HG03342 (cell line): ENCODE measurements at regions not wholly inside any gene's neighbourhood (a gene's known extent, or its start where the extent isn't known, plus 50 kb on each side); places are given as distances from the start of the nearest gene placed in this dataset.

Experiments used
- ATAC-seq: cut with Tn5 transposase; IDR thresholded peaks from one replicate; pipeline ENCODE4 v1.9.1; 2021; ENCODE audit warnings: mild to moderate bottlenecking, moderate library complexity; ENCODE audit not compliant: unreplicated experiment

DNA sequence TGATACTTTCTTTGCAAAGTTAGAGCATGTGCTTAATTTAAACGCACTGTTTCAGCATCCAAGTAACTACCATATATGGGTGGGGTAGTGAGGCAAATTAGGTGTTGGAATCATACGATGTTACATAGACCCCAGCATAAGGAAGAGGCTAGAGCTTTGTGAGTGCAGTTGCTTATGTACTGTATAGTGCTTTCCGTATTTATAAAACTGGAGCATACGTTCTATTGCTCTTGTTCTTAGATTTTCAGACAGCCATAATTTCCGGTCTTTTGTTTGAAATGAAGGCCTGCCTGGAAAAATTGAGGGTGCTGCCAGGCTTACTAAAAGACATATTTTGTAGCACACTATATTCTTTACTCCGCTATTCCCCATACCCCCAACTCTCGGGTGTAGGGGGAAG is 335.7 kb downstream of the FOXG1 start:
- ATAC-seq: no peak

DNA sequence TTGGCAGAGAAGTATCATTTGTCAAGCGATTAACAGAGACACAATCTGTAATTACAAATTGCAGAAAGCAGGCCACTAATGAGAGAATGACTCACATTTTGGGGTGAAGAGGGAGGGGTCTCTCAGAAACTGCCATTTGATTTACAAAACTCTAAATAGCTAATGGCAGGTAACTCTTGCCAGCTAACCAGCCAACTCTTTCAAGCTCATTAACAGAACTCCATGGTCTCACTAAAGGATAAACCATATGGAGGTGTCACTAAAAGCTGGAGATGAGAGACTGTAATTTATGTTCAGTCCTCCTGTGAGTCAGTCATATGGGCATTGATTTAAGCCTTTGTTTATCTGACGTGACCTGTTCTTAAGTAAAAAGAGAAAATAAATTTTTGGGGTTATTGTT is 336.4 kb downstream of the FOXG1 start:
- no peak for ATAC-seq

DNA sequence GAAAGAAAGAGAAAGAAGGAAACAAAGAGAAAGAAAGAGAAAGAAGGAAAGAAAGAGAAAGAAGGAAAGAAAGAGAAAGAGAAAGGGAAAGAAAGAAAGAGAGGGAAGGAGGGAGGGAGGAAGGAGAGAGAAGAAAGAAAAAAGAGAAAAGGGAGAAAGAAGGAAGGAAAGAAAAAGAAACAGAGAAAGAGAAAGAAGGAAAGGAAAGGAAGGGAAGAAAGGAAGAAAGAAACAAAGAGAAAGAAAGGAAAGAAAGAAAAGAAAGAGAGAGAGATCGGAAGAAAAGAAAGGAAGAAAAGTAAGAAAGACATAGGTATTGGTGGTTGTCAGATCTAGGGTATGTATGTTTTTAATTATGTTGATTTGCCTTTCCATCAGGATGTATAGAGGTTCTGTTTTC is 342.3 kb downstream of the FOXG1 start:
- ATAC-seq: no peak

DNA sequence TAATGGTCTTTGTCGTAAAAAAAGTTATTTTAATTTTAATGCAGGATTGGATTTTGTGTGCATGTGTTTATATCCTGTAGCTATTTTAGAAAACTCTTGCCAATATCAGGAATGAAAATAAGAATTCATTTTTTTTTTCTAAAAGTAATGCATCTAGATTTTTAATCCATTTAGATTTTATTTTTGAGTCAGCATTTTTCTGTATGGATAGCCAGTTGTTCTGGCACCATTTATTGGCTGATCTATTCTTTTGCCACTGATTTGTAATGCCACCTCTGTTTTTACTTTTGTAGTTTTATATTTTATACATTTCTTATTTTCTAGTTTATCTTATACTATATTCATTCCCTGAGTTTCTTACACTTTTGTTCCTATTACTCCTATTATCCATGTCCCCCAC is 343.0 kb downstream of the FOXG1 start:
- no peak for ATAC-seq

DNA sequence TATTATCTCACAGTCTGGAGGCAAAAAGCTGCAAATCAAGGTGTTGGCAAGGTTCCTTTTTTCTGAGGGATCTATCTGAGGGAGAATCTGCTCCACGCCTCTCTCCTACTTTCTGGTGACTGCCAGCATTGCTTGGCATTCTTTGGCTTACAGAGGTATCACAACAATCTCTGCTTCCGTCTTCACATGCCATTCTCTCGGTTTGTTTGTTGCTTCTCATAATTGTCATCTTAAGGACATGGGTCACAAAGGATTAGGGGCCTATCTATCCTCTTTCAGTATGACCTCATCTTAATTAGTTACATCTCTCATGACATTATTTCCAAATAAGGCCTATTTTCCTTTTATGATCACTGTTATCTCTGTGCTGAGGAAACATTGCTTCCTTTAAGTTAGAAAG is 345.0 kb downstream of the FOXG1 start:
- no peak for ATAC-seq

DNA sequence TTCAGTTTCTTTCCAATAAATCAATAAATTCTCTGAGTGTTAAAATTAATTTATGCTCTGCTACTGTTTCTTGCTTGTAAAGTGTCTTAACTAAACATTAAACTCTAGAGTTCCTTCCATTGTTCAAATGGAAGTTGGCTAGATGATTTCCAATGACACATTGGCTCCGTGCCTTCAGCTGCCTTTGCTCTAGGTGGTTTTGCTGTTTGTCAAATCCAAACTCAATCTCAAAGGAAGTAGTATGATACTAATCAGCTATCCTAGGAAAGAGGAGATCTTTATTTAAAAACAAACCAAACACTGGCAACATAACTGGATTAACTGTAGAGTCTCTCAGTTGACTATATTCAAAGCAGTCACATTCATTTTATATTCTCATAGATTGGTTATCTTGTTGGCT is 356.4 kb downstream of the FOXG1 start:
- no peak for ATAC-seq

DNA sequence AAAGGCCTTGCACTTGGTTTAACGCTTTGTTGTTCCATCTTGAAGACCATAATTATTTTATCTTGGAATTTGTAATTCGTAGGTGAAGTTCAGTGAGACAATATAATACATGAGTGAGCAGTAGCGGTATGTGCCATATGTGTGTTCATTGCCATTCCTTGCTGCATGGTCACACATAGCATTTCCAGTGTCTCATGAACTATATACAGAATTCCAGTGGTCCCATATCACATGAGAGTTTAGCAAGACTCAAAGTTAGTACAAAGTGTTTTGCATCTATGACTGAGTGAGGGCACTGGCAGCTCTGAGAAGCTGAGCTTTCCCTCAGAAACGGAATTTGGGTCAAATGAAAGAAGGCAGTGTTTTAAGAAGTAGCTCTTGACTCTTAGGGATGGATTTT is 359.8 kb downstream of the FOXG1 start:
- ATAC-seq: no peak

DNA sequence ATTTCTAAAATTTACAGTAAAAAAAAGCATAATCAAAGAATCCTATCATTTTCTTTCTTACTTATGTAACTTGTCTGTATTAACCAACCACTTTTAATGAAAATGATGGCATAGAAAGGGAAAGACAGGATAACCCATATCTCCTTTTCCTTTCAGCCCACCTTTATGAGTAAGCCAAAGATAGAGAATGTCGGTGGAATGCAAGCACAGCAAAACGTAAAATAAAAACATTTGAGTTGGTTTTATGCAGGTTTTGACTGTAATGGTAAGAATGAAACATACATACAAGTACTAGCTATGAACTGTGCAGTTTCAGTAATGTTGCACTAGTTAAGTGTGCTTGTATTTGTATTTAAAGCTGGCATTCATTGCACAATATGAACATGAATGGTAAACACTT is 360.3 kb downstream of the FOXG1 start:
- no peak for ATAC-seq

DNA sequence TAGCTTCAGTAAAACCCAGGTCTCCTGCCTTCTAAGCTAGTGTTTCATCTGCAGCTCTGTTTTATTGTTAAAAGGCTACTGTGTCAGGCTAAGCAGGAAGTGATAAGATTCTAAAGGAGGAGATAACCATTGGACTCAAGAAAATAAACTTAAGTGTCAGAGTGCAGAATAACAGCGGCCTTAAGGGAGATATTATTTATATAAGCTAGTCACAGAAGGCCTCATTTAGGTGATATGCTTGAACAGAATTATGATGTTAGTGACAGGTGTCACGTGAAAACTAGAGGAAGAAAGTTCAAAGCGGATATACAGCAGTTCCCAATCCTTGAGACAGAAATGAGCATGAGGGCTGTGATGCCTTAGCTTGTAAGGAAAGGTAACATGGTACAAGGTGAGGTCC is 373.4 kb downstream of the FOXG1 start:
- ATAC-seq: no peak

DNA sequence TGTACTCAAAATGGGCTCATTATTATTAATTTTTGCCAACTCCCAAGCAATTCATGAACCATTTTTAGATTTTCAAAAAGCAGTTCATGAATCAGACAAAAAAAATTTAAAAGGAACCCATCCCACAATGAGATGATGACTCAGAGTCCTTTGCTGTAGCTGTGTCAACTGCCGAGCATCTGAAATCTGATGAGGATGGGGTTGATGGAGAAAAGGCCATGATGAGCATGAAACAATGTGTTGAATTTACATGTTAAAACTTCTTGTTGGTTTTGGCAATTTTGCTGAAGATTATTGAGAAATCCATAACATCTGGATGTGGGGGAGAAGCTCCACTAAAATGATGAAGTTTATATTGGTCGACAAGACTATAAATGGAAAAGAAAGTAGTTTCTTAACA is 378.0 kb downstream of the FOXG1 start:
- ATAC-seq: no peak

DNA sequence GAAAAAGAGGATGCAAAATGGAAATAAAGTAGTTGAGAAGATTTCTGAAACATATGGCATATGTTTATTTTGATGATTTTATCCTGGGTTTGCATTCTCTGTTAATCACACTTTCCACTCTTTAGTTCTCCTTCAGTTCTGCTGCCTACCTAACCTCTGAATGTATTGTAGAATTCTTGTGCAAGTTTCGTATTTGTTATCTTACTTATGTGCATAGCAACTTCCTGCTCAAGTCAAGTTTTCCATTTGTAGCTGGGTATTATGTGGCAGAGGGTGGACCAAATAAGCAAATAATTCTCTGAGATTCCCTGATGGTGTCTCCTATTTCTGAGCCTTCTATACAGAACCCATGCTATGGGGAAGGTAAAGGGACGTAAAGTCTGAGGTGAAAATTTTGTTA is 381.6 kb downstream of the FOXG1 start:
- no peak for ATAC-seq

DNA sequence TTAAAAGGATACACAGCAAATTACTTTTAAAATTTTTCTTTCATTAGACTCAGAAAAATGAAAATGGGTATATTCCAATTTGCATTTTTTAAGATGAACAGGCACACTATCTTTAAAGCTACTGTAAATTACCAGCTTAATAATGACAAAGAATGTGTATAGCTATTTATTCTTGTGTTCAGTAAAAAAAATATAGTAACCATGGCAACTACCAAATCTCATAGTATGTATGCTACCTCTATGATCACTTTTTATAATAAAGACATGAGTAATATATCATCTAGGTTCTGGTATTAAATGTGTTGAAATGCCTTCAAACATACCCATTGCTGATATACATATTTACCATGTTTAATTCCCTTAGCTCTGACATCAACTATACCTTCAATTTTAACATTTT is 383.2 kb downstream of the FOXG1 start:
- no peak for ATAC-seq

DNA sequence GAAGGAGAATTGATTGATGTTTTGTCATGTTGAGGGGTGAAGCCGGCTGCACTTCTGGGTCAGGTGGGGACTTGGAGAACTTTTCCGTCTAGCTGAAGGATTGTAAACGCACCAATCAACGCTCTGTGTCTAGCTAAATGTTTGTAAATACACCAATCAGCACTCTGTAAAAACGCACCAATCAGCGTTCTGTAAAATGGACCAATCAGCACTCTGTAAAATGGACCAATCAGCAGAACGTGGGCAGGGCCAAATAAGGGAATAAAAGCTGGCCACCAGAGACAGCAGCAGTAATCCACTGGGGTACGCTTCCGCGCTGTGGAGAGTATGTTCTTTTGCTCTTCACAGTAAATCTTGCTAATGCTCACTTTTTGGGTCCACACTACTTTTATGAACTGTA is 384.1 kb downstream of the FOXG1 start:
- ATAC-seq: no peak

DNA sequence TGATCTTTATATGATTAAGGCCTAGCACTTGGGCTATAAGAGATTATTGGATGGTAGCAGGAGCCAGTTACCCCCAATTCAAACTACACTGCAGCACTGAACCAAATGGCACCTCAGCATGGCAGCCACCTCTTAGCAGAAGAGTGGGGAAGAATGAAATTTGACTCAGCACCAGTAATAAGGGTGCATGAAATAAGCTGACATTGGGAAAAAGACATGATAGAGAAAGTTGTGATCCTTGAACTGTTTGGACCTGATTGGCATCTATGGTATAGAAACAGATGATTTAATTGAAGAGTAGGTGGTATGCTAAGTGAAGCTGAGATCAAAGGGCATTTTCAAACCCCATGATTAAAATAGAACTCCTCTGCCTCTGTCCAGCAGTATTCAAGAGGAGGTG is 389.5 kb downstream of the FOXG1 start:
- no peak for ATAC-seq

DNA sequence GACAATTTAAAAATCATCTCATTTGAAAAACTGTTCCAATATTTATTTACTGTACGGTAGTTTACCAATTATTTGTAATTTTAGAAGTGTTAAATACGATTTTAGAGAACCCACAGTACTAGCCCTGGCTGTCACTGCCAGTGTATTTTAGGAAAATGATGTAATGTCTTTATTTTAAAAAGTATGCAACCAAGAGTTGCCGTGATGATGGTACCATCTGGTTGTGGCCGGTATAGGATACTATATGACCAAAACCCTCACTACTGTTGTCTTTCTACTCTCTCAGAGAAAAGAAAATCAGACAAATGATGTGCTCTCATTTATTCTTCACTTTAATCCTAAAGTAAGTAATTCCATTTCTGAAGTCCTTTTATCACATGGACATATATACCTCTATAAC is 395.0 kb downstream of the FOXG1 start:
- ATAC-seq: no peak

DNA sequence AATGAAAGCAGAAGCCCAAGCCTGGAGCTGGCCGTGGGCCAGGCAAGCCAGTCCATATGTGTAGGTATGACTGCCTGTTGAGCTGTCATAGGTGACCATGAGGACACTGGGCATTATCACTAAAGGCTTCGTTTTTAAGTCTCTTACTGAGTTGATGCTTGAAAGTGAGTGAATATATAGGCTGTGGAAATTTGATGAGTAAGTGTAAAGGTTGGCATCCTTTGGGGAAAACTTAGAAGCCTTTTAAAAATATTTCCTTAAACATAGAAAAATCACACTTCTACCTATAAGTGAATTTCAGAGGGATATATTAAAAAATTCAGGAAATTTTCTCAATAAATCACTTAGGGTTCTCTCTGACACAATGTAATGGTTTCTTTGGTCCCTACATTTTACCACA is 396.5 kb downstream of the FOXG1 start:
- ATAC-seq: no peak

DNA sequence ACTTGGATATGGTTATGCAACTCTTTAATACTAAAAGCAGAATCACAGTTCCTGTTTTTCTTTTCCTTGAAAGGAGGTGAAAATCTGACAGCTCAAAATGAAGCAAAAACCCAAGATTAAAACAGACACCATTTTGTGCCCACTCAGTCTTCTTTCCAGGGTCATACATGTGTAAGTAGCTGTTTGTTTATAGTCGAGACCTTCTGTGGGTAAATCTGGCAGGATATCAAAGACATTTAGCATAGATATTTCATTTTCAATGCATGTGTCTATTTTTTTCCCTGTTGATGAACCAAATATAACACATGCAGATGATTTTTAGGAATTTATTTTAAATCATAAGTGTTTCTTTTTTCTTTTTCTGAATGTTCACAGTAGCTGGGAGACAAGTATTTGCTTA is 398.8 kb downstream of the FOXG1 start:
- ATAC-seq: no peak

DNA sequence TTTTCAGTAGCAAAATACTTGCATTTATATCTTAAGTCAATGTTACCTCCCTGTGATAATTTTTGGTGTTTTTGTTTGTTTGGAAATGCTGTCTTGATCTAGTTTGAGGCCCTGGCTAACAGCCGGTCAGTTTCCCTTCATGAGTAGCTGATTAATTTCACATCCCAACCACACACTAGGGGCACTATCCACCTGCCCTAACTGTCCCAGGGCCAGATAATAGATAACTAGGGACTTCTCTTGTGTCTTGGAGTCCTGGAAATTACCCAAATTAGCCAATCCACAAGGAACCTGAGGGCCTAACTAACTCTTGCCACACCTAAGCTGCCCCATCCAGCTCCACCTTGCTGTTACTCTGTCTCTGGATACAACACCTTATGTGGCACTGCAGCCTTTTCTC is 399.9 kb downstream of the FOXG1 start:
- ATAC-seq: no peak

DNA sequence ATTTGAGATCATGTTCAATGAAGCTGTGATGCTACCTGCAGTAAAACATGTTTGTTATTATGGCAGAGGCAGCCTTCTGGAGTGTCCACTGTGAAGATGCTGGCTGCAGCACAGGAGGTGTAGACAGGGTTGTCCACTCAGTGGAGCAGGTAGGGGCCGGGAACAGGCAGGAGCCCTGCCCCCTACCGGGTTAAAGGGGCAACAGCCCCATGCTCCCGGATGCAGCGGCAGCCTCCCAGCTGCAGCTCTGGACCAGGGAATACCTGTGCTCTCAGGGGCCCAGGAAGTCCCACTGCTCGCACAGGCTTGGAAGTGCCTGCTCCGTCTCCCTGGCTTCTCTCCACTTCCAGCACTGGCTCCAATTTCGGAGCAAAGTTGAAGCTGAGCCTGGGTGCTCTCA is 401.6 kb downstream of the FOXG1 start:
- no peak for ATAC-seq

DNA sequence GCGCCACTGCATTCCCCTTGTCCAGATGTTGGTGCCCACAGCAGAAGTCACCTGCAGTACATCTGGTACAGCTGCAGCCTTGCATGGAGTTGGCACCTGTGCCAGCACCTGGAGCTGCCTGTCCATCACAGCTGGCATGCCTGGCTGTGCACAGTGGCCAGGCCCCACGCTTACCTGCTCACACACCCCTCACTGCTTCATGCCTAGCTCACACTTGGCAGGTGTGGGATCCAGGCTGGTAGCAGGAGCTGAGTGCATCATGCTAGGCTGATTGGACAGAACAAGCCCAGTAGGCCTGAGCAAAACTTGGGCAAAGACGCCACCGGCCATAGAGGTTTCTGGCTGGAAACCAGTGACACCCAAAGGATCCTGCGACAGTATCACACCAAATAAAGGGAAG is 402.8 kb downstream of the FOXG1 start:
- no peak for ATAC-seq

DNA sequence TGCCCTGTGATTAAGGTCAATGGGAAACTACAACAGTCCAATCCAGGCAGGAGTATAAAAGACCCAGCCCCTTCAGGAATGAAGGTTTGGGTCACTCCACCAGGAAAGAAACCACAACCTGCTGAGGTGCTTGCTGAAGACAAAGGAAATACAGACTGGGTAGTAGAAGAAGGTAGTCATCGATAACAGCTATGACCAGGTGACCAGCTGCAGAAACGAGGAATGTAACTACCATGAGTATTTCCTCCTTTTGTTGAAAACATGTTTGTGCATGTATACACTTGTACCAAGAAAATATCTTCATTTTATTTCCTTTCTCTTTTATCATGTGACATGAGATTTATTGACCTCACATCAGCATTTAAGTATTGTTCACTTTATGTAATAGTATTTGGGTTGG is 409.1 kb downstream of the FOXG1 start:
- ATAC-seq: no peak

DNA sequence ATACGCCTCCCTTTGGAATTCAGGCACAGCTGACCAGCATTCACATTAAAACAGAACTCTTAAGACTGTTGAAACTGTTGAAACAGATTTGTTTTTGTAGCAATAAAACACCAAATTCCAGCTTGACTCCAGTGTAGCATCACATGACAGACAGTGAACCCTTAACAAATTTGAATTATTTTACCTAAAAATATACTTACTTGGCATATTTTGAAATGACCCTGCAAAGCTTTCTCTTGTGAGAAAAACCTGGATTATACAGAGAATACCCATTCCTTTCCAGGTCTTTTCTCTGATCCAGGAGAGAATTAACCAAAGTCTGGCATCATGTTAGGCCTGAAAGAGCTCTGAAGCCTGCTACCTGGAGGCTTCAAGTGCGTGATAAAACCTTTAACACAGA is 410.3 kb downstream of the FOXG1 start:
- ATAC-seq: no peak

DNA sequence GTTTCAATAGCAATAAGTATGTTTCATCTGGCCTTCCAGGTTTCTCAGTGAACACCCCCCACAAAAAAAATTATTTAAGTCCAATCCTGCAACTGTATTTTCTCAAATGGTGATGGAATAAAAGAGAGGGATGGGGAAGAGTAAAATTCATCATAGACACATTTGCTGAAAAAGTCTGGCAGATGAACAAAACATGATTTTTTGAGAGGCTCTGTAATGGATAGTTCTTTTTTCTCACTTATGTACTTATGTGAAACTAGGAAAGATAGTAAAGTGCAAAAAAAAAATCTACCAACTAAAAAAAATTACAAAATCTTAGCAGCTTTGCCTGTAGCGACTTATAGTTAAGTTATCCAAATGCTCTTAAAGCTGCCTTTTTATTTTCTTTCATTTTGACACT is 412.4 kb downstream of the FOXG1 start:
- no peak for ATAC-seq

DNA sequence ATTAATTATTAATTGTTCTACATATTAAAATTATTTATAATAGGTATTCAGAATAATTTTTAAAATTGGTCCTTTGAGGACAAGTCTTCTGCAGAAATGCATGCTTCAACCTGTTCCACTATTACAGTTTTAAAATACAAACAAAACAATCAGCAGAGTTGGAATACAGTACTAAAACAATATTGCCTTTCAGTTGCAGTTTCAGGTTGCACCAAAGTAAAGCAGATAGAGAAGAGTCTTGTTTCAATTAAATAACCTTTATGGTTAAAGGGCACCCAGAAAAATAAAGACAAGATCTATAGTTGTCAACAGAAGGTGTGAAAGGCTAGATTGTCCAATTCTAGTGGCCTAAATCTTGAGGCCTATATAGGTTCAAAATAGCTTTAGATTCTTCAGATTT is 424.5 kb downstream of the FOXG1 start:
- no peak for ATAC-seq
